AG04450 (cell line): ENCODE measurements at regions not wholly inside any gene's neighbourhood (a gene's known extent, or its start where the extent isn't known, plus 50 kb on each side); places are given as distances from the start of the nearest gene placed in this dataset.

Experiments used
- CTCF ChIA-PET: fragments of 300-600, 350-600 bp; formaldehyde crosslinking; extraction: SDS; loops from one replicate; lab custom pipeline; 2022; ENCODE audit warnings: antibody characterized with exemption, inconsistent platforms; lab: Charles Lee
- POLR2A ChIA-PET: fragments of 350-600 bp; formaldehyde crosslinking; extraction: SDS; loops from one replicate; lab custom pipeline; 2021; ENCODE audit warnings: antibody characterized with exemption, inconsistent platforms; lab: Yijun Ruan, JAX
- DNase-seq: peaks from one replicate; pipeline ENCODE4 v3.0.0-alpha.2; 2011; ENCODE audit warnings: low read depth, low spot score
- H3K27ac ChIP-seq: one replicate; pipeline ENCODE4 v1.5.1; 2012; ENCODE audit warnings: low read depth, low read length, control low read depth
- H3K27me3 ChIP-seq: one replicate; pipeline ENCODE4 v1.6.0; 2012; ENCODE audit warnings: low read length; ENCODE audit not compliant: control insufficient read depth, insufficient read depth
- H3K4me3 ChIP-seq: 2 replicates; pipeline ENCODE4 v1.5.1; 2011; ENCODE audit warnings: mild to moderate bottlenecking, low read depth, low read length, control low read depth
- H3K9me3 ChIP-seq: 2 replicates; pipeline ENCODE4 v1.5.1; 2012; ENCODE audit warnings: low read length; ENCODE audit not compliant: control insufficient read depth, insufficient read depth
- CTCF ChIP-seq: IDR thresholded peaks from 2 replicates; pipeline ENCODE4 v1.5.1; 2011; ENCODE audit warnings: low read depth, low read length, control low read depth, inconsistent platforms

- no peak overlapping the region for H3K4me3 ChIP-seq
- no peaks in the 10 kb centered on the region for H3K27me3 ChIP-seq
- CTCF ChIA-PET: no interaction called here
- DNase-seq: no peak
- no peak overlapping the region for H3K27ac ChIP-seq
- POLR2A ChIA-PET: no interaction called here
- no peak for TF ChIP-seq CTCF
- H3K9me3 ChIP-seq: no peaks in the 10 kb centered on the region; the same call in 1 of the 2 replicates
These were observed 299.5 kb downstream of the MEF2C start for GRCh38 chr5:88583471-88583870.

GRCh38 chr5:88558366-88558765 lies 289.7 kb upstream of the TMEM161B start:
- TF ChIP-seq CTCF: no peak
- Histone ChIP-seq H3K4me3 (no peak overlapping the region), H3K9me3 (no peaks in the 10 kb centered on the region), H3K27me3 (no peaks in the 10 kb centered on the region), H3K27ac (no peak overlapping the region)
- CTCF ChIA-PET: no interaction called here
- POLR2A ChIA-PET: no interaction called here
- no peak for DNase-seq

- TF ChIP-seq CTCF: no peak
- CTCF ChIA-PET: no interaction called here
- Histone ChIP-seq H3K27ac (no peak overlapping the region), H3K4me3 (no peak overlapping the region), H3K9me3 (no peaks in the 10 kb centered on the region), H3K27me3 (no peaks in the 10 kb centered on the region)
- no peak for DNase-seq
- POLR2A ChIA-PET: no interaction called here
These were observed 289.2 kb upstream of the TMEM161B start for GRCh38 chr5:88557881-88558280.

GRCh38 chr5:88557131-88557530 lies 288.5 kb upstream of the TMEM161B start:
- no peak for DNase-seq
- Histone ChIP-seq H3K27me3 (no peaks in the 10 kb centered on the region), H3K27ac (no peak overlapping the region), H3K4me3 (no peak overlapping the region), H3K9me3 (no peaks in the 10 kb centered on the region)
- POLR2A ChIA-PET: no interaction called here
- no peak for TF ChIP-seq CTCF
- CTCF ChIA-PET: no interaction called here

GRCh38 chr5:88556406-88556805 lies 287.8 kb upstream of the TMEM161B start:
- DNase-seq: no peak
- Histone ChIP-seq H3K9me3 (no peaks in the 10 kb centered on the region), H3K4me3 (no peak overlapping the region), H3K27ac (no peak overlapping the region), H3K27me3 (no peaks in the 10 kb centered on the region)
- ChIA-PET CTCF (no interaction called here), POLR2A (no interaction called here)
- TF ChIP-seq CTCF: no peak
